ENCODE measurements at regions not wholly inside any gene's neighbourhood (a gene's known extent, or its start where the extent isn't known, plus 50 kb on each side); places are given as distances from the start of the nearest gene placed in this dataset.
"Not testable (repeated sequence)": the region's sequence is repeated elsewhere in the genome, so short reads cannot be mapped to it uniquely, and the experiment has no call there.

- Histone ChIP-seq H3K4me1 (peaks cover 9% of the 10 kb centered on the region), H3K4me2 (no peak overlapping the region), H3K9me3 (peaks cover 8% of the 10 kb centered on the region; the same call in 1 of the 2 replicates), H3K27ac (peak overlapping the region; percentile 33; the same call in 1 of the 2 replicates), H3K36me3 (no peaks in the 10 kb centered on the region), H3K9ac (no peak overlapping the region), H3K27me3 (no peaks in the 10 kb centered on the region), H4K20me1 (no peaks in the 10 kb centered on the region), H3K4me3 (no peak overlapping the region)
- no peak for TF ChIP-seq Cebpa-rat (IDR thresholded peaks at IDR 0.05)
Observed at GRCh38 chr1:187928696-187929095, 1099.9 kb downstream of the PLA2G4A start.

- H3K9ac ChIP-seq, result no peak overlapping the region
- no peaks in the 10 kb centered on the region for H3K36me3 ChIP-seq
- H3K4me3 ChIP-seq, result no peak overlapping the region
- no peak overlapping the region for H3K27ac ChIP-seq
- peaks cover 9% of the 10 kb centered on the region for H3K4me1 ChIP-seq
- no peak for TF ChIP-seq Cebpa-rat (IDR thresholded peaks at IDR 0.05)
- H4K20me1 ChIP-seq, result no peaks in the 10 kb centered on the region
- no peaks in the 10 kb centered on the region for H3K27me3 ChIP-seq
- H3K4me2 ChIP-seq, result no peak overlapping the region
- peaks cover 17% of the 10 kb centered on the region; the same call in 1 of the 2 replicates for H3K9me3 ChIP-seq
Observed at GRCh38 chr1:187931776-187932175, 1103.0 kb downstream of the PLA2G4A start.

DNA sequence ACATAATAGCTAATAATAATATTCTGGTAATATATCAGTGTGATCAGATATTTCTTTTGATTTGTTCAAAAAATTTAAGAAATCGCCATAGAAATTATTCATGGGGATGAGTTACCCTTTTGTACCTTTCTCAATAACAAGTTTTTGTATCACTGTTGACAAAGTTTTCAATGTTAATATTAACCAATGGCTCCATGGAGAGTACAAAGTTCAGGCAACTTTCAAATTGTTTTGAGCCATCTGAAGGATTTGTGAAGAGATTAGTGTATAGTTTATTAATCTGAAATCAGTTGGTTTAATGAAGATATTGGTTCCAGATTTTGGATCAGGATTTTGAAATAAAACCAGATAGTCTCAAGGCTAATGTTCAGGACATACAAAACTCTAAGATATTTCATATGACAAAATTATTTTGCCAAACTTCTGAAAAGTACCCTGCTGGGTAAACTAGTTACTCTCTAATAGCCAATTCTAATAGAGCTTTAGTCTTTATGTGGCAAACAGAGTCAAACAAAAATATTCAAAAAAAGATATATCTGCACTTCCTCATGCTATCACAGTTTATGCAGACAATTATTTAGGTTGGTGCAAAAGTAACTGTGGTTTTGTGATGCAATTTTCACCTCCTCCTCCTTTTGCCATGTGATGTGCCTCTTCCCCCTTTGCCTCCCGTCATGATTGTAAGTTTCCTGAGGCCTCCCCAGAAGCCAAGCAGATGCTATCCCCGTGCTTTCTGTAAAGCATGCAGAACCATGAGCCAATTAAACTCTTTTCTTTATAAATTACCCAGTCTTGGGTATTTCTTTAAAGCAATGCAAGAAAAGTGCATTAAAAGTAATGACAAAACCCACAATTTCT is 1105.0 kb downstream of the PLA2G4A start:
- H3K27me3 ChIP-seq, result no peaks in the 10 kb centered on the region
- H3K36me3 ChIP-seq, result no peaks in the 10 kb centered on the region
- H3K4me1 ChIP-seq, result peaks cover 4% of the 10 kb centered on the region
- no peak overlapping the region for H3K27ac ChIP-seq
- peaks cover 17% of the 10 kb centered on the region; the same call in 1 of the 2 replicates for H3K9me3 ChIP-seq
- no peak for TF ChIP-seq Cebpa-rat (IDR thresholded peaks at IDR 0.05)
- H4K20me1 ChIP-seq, result no peaks in the 10 kb centered on the region
- H3K4me2 ChIP-seq, result no peak overlapping the region
- H3K4me3 ChIP-seq, result no peak overlapping the region
- no peak overlapping the region for H3K9ac ChIP-seq

GRCh38 chr1:187936667-187937066 is 1107.9 kb downstream of the PLA2G4A start:
- TF ChIP-seq Cebpa-rat (IDR thresholded peaks at IDR 0.05), result no peak
- Histone ChIP-seq H3K4me1 (no peaks in the 10 kb centered on the region), H3K9me3 (peaks cover 17% of the 10 kb centered on the region; the same call in 1 of the 2 replicates), H3K27me3 (no peaks in the 10 kb centered on the region), H3K4me3 (no peak overlapping the region), H3K4me2 (no peak overlapping the region), H3K27ac (no peak overlapping the region), H3K9ac (no peak overlapping the region), H4K20me1 (no peaks in the 10 kb centered on the region), H3K36me3 (no peaks in the 10 kb centered on the region)

DNA sequence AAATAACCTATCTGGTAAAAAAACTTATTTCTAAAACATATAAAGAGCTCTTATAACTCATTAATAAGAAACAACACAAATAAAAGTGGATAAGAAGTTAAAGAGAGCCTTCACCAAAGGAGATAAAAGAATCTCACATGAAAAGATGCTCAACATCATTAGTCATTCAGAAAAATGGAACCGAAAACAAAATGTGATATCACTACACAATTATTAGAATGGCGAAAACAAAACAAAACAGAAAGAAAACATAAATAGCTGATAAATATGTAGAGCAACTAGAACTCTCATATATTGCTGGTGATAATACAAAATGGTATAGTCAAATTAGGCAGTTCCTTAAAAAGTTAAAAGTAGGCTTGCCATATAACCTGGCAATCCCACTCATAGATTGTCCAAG is 1109.3 kb downstream of the PLA2G4A start:
- Histone ChIP-seq H3K4me3 (no peak overlapping the region), H3K4me1 (no peaks in the 10 kb centered on the region), H3K9me3 (peaks cover 9% of the 10 kb centered on the region; the same call in 1 of the 2 replicates), H3K36me3 (no peaks in the 10 kb centered on the region), H3K4me2 (no peak overlapping the region), H3K9ac (no peak overlapping the region), H3K27ac (no peak overlapping the region), H3K27me3 (no peaks in the 10 kb centered on the region), H4K20me1 (no peaks in the 10 kb centered on the region)
- no peak for TF ChIP-seq Cebpa-rat (IDR thresholded peaks at IDR 0.05)

GRCh38 chr1:187942986-187943385 is 1114.2 kb downstream of the PLA2G4A start:
- H3K4me2 ChIP-seq, result no peak overlapping the region
- no peaks in the 10 kb centered on the region for H3K36me3 ChIP-seq
- TF ChIP-seq Cebpa-rat (IDR thresholded peaks at IDR 0.05), result no peak
- no peak overlapping the region for H3K4me3 ChIP-seq
- H3K27ac ChIP-seq, result no peak overlapping the region
- H3K4me1 ChIP-seq, result no peaks in the 10 kb centered on the region
- no peak overlapping the region for H3K9ac ChIP-seq
- H4K20me1 ChIP-seq, result no peaks in the 10 kb centered on the region
- peaks cover 22% of the 10 kb centered on the region for H3K9me3 ChIP-seq
- no peaks in the 10 kb centered on the region for H3K27me3 ChIP-seq

DNA sequence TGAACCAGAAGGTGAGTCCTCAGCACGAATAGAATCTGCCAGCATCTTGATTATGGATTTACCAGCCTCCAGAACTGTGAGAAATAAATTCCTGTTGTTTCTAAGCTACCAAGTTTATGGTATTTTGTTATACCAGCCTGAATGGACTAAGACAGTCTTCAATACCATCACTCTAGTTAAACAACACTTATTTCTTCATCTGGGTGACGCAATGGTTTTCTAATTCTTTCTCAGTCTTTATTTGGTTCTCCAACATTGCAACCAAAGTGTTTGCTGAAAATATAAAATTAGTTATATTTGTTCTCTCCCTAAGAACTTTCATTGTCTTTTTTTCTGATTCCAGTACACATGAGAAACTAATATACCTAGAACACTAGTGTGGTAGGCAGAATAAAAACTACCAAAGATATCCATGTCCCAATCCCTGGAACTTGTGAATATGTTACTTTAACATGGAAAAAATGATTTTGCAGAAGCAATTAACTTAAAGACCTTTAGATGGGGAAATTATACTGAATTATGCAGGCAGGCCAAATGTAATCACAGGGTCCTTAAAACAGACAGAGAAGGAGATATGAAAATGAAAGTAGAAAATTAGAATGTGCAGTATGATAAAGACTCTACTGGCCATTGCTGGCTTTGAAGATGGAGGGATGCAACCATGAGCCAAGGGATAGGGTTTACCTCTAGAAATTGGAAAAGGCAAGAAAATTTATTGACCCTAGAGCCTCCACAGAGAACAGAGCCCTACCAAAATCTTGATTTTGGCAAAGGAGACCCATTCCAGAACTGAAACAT is 1115.1 kb downstream of the PLA2G4A start:
- Histone ChIP-seq H3K9me3 (peaks cover 30% of the 10 kb centered on the region), H3K9ac (no peak overlapping the region), H3K4me2 (no peak overlapping the region), H3K4me3 (no peak overlapping the region), H3K27me3 (no peaks in the 10 kb centered on the region), H3K4me1 (no peaks in the 10 kb centered on the region), H3K36me3 (no peaks in the 10 kb centered on the region), H4K20me1 (no peaks in the 10 kb centered on the region), H3K27ac (no peak overlapping the region)
- no peak for TF ChIP-seq Cebpa-rat (IDR thresholded peaks at IDR 0.05)

DNA sequence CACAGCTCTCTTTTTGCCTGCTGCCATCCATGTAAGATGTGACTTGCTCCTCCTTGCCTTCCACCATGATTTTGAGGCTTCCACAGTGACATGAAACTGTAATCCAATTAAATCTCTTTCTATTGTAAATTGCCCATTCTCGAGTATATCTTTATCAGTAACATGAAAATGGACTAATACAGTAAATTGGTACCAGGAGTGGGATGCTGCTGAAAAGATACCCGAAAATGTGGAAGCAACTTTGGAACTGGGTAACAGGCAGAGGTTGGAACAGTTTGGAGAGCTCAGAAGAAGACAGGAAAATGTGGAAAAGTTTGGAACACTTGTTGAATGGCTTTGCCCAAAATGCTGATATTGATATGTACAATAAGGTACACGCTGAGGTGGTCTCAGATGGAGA is 1117.9 kb downstream of the PLA2G4A start:
- H3K9me3 ChIP-seq, result peaks cover 44% of the 10 kb centered on the region
- not testable (repeated sequence) for H3K27ac ChIP-seq, H3K9ac ChIP-seq, H3K4me2 ChIP-seq, H3K4me3 ChIP-seq, H3K27me3 ChIP-seq, H3K4me1 ChIP-seq, H4K20me1 ChIP-seq, H3K36me3 ChIP-seq

DNA sequence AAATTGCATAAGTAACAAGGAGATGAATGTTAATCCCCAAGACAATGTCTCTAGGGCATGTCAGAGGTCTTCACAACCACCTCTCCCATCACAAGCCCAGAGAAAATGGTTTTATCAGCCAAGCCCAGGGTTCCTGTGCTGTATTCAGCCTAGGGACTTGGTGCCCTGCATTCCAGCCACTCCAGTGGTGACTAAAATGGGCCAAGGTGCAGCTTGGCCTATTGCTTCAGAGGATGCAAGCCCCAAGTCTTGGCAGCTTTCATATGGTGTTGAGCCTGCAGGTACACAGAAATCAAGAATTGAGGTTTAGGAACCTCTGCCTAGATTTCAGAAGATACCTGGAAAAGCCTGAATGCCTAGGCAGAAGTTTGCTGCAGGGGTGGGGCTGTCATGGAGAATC is 1118.6 kb downstream of the PLA2G4A start:
- Histone ChIP-seq H4K20me1 (no peaks in the 10 kb centered on the region), H3K9me3 (peaks cover 48% of the 10 kb centered on the region), H3K36me3 (no peaks in the 10 kb centered on the region), H3K27ac (no peak overlapping the region), H3K27me3 (no peaks in the 10 kb centered on the region), H3K4me1 (peaks cover 6% of the 10 kb centered on the region; the same call in 1 of the 2 replicates), H3K4me2 (no peak overlapping the region), H3K9ac (no peak overlapping the region), H3K4me3 (no peak overlapping the region)
- TF ChIP-seq Cebpa-rat (IDR thresholded peaks at IDR 0.05), result no peak

Data from BLaER1 (cell line).